ENCODE measurements at regions not wholly inside any gene's neighbourhood (a gene's known extent, or its start where the extent isn't known, plus 50 kb on each side); places are given as distances from the start of the nearest gene placed in this dataset.

DNA sequence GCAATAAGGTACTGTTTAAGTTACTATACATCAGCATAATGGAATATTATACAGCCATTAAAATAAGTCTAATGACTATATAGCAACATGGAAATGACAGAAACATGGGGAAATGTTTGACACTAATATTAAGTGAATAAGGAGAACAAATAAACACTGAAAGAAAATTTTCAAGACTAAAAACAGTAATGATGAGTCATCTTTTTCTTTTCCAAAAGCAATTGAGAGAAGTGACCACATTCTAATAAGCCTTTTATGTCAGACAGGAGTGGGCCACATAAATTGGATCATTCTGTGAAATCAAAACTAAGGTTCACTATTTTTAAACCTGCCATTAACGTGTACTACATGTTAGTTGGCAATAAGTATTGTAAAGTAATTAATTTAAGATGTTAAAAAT is 187.5 kb downstream of the AHR start:
- no peak for DNase-seq

DNA sequence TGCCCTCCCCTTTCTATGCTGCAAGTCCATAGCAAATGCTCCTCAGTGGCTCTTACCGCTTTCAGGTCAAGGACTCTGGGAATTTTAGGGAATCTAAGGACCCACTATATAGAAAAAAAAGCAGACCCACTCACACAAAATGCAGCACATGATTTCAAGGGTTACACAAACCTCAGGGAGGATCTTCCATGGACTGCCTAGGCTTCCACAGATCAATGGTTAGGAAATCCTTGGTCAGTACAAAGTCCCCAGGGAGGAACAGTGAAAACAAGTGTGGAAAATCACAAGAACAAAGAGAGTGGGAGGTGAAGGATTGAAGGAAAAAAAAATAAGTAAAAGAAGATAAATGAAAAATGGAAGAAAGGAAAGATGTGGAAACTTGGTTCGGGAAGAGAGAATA is 188.4 kb downstream of the AHR start:
- no peak for DNase-seq

DNA sequence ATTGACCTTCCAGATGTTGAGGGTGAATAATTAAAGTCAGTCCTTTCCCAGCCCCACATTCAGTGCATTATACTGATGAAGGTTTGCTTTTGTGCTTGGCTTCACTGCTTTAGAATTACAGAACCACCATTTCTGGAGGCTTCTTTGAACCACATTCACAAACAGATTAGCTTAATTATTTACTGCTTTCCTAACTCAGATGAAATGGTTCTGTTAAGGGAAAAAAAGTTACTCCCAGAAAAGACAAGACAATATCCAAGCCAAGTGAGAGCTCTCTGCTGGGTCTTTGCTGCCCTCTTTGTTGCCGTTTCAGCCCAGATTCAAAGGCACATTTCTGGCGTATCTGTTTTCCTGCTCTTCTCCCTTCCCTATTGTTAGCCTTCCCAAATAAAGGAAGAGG is 188.9 kb downstream of the AHR start:
- no peak for DNase-seq

DNA sequence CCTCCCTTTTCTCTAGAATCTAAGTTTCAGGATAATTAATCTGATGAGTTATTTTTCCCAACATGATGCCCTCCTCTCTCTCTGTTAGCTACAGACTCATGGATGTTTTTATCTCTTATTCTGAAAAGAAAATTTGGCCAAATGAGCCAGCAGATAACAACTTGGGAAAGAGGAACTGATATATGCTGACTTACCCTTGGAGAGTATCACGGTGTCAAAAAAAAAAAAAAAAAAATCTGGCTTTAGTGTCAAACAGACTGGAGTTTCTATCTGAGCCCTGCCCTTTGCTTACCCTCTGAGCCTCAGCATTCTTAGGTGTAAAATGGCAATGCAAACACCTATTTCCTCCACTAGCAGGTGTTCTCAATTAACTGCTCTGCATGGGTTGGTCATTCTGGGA is 190.4 kb downstream of the AHR start:
- DNase-seq: no peak

DNA sequence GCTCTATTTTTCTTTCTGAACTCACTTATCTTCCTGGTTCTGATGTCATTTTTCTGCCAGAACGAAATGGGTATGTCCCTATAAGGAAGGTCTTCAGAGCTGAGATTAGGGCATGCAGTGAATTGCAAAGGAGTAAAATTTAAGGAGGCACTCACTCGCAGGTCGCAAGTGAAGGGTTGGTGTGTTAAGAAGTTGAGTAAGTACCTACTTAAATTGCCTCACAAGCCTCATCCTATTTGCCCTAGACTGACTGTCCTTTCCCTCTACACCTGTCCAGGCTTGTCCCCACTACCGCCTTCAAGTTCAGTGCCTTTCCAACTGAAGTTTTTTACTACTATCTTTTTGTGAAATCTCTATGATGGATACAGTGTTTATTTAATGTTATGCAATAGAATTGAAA is 191.5 kb downstream of the AHR start:
- DNase-seq: no peak

DNA sequence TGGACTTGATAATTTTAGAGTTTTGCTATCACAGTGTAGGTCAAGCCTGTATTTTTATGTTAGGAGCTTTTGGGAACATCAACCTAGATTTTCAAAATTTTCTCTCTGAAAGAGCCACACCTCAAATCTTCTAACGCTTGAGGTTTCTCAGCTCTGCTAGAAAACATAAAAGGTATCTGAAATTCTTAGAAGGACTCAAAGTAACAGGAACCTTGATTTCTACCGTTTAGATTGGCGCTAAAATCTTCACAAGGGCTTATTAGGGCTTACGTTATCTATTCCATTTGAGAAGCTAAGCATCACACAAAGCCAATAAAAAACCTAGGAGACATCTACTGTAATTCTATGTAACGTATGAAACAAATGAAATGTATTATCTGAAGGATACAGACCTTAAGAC is 192.4 kb downstream of the AHR start:
- DNase-seq: no peak

DNA sequence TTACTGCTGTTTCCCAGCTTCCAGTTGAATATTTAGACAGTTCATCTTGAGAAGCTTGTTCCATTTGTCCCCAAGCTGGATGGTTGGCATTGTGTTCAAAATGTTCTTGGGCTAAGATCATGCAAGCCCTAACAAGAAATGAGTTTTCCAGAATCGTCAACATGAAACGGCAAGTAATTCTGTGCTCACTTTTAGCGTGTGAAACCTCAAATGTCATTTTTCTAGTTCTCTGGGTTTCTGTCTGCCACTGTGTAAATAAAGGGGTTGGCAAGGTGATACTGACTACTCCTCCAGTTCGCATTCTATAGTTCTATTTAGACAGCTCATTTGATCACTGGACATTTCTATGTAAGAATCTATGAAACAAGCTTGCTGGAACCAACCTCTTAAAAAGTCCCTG is 194.0 kb downstream of the AHR start:
- no peak for DNase-seq

DNA sequence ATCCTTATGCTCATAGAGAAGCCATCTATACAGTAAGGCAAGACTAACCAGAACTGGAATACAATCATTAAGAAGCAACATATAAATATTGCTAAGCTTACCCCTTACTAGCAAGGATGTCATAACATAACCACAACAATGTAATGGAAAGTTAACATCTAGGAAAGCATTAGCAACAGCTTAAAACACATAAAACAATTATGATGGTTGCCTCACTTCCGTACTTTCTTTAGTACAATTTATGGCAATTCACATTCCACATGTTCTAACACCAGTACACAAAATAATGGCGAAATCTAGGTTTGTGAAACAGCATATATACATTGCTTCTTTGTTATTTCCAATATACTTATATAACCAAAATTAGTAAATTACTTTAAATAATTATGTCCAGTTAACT is 195.0 kb downstream of the AHR start:
- DNase-seq: no peak

DNA sequence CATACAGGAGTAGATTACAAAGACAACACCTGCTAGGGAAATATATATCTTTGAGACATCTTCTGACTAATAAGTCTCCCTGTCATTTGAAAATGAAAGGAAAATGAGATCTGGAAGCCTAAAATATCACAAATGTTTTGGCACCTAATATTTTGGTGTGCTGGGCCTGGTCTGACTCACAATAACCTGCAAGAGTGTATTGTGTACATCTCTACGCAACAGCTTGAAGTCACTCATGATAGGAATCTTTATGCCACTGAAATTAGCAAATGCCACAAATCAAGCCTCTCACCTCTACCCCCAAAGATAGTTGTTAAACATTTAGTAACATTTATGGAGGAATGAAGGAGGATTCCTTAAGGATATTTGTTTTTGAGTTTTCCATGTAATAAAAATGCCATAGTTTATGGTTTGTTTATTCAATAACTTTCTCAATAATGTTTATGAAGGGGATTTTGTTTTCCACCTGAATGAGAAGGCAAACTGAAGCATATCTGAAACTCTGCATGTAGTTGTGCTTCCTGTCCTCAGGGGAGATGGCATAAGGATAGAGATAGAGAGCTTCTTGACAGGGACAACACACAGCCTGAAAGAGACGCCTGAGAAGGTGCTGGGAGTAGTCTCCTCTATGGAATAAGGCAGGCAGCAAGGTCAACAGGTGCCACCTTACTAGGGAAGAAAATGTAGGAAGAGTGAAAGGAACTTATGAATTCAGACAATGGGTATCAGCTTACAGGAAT is 197.4 kb downstream of the AHR start:
- no peak for DNase-seq

DNA sequence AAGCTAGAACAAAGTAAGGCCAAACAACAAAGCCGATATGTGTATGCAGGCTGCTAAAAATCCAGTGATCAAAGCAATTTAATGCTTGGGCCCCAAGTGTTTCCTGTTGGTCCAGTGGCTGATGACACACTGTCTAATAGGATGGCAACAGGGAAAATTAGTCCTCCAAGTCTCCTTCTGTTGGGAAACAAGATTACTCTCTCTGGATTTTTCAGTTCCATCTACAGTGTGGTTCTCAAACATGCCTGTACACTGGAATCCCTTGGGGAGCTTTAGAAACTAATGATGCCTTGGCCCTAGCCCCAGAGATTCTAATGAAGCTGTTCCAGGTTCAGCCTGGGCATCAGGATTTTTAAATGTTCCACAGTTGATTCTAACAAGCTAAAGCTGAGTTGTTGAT is 198.7 kb downstream of the AHR start:
- no peak for DNase-seq

DNA sequence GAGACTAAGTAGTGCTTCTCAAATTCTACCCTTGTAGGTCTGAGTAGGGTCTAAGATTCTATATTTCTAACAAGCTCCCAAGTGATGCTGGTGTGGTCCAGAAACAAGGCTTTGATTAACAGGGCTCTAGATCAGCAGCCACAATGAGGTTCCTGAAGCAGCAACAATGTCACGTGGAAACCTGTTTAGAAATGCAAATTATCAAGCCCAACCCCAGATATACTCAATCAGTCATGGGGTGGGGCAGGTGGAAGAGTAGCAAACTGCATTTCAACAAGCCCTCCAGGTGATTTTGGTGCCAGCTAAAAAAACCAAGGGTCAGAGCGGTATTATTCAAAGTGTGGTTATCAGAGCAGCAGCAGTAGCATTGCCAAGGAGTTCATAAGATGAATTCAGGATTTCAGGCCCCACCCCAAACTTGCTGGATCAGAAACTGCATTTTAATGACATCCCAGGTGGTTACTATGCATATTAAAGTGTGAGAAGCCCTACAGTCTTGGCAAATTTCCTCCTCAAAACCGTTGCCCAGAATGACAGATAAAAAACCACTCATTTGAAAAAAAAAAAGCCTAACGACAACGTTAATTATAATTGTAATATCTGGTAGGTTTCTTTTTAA is 199.2 kb downstream of the AHR start:
- DNase-seq: no peak

DNA sequence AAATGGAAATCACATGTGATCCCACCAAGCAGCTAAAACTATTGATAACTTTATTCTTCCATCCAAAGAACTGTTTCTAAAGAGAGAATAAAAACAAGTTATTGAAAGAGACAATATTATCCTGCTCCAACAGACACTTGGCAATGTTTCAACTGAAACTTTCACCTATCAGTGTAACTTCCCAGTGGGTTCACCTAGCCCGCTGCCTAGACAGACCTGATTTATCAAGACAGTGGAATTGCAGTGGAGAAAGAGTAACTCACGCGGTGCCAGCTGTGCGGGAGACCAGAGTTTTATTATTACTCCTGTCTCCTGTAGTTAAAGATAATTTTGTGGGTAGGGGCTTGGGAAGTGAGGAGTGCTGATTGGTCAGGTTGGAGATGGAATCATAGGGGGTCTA is 199.8 kb downstream of the AHR start:
- DNase-seq: no peak

DNA sequence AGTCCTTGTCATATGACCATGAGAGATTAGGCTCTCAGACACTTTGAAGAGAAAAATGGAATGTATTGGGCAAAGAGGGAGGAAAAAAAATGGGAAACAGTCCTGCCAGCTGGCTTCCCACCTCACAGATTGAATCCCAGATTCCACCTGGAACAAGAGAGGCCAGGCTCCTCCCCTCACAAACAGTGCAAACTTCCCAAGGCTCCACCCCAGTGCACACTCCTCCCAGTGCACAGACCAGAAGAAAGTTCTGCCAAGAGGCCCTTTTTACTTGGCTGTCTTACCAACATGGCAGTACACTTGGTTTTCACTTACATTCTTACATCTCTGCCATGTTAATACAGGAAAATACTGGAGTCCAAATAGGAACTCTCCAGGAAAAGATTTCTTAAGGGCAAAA is 202.3 kb downstream of the AHR start:
- DNase-seq: no peak

DNA sequence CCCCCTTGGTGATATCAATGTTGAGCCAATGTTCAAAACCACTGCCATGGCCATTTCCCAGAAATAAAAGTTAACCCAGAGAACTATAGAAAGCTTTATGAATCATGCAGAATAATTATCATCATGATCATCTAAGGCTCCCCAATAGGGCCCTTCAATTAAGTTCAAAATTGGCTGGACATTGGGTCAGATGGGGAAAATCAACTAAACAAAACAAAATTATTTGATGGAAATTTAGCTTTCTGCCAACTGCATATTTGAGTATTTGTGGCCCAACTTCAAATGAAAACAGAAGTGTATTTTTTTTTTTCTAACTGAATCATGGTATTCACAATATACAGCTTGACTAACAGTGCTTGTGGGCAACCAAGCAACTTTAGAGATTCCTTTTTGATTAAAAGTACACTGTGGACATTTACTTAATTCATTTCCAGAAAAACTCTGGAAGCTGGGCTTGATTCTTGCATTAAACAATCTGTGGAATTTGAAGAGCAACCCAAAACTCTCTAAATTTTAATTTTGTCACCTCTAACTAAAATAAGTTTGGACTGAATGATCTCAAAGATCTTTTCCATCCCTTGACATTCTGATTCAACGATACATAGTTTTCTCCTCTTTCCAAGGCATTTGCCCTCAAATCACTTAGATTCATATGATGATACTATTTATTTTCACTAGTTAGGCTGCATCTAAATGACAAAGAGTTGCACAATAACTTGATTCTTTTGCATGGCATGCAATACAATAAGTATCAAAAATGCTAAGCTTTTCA is 203.2 kb downstream of the AHR start:
- no peak for DNase-seq

DNA sequence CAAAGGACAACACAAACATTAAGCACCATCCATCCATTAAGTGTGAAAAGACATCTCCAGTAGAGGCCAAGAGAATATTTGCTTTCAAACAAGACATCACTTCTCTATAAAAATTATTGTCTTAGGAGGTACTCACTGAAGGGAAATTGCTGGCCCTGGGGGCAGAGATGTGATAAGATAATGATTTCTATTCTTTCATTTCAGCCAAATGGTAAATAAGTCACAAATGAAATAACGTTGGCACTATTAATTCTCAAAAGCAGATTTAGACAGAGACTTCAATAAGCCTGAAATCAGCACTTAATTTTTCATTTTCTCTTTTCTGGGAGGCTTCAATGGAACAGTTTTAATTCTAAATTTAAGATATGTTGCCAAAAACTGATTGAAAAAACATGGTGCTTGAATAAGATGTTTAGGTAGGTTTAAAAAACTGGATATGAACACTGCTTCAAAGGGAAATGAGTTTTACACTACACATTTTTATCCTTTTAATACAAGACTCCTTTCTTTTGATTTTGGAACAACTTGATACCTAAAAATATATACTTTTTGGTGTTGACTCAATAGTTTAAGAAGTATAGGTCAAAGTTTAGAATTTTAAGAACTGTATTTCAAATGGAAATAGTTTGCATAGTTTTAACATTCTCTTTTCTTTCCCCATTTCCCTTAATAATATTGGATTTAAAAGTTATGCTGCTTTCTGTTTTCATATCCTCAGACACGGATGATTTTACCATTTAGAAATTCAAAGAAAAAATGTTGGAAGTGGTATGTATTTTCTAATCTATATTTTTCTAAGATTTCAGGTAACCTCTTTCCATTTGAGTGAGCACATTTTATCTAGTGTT is 204.0 kb downstream of the AHR start:
- DNase-seq: no peak

DNA sequence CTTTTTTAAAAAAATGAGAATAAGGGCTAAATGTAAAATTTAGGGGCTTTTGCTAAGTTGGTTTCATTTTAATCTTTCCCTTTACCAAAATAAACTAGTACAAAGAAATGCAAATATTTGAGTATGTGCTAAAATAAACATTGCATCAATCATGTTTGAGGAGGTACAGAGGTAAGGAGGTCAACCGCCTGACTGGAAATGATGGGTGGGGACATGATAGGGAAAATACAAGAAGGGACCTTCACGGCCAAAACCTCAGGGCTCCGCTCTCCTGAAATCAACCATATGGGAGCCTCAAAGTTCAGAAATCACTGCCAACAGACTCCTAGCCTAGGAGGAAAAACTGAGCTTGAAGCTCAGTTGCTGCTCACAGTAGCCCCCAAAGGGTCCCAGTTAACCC is 207.6 kb downstream of the AHR start:
- DNase-seq: no peak

DNA sequence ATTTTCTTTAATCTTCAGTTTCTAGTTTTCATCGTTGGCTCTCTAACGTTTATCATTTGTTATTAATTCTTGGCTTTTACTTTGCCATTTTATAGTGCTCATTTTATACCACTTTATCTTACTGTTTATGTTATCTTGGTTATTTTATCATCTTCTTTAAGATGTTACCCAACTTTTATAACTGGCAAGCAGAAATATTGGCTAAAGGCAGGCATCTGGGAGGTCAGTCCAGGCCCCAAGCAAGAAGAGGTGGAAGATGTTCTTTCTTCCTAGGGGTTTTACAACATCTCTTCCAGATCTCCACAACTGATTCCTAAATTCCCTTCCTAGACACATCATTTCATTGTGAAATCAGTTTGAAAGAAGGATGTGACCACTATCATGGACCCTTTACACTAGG is 208.1 kb downstream of the AHR start:
- no peak for DNase-seq

DNA sequence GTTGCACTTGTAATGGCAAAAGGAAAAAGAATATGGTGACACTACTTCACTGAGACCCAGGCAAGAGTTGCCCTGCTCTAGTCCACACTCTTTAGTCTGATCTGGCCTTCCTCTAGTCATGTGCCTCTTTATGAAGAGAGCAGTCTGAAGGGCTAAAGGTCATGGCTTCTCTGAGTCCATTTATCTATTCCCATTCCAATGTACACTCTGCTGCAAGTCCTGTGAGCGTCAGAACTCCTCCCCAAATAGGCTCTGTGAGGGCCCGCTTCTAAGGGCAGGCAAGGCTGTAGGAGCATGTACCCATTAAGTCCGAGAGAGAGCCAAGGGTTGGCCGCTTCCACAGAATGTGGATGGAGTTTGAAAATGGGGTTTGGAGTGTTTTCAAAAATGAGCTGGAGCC is 209.3 kb downstream of the AHR start:
- no peak for DNase-seq

DNA sequence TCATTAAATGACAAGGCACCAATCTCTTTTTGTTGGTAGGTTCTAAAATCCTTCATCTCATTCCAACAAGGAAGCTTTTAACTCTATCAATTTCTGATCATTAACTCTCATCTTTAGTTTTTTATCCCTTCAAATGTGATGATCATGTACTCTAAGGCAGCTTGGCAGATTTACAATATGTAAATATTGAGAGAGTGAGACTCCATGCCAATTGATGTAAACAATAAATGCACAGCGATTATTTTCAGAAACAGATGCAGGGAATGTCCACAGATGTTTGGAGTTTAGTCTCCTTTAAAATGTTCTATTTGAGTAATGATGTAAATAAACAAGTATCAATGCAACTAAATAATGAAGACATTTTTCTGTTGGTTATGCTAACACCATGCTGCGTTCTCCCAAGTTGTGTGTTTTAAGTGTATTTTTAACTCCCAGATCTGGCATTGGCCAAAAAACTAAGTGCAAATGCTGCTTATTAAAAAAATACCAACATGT is 213.8 kb downstream of the AHR start:
- DNase-seq: no peak

DNA sequence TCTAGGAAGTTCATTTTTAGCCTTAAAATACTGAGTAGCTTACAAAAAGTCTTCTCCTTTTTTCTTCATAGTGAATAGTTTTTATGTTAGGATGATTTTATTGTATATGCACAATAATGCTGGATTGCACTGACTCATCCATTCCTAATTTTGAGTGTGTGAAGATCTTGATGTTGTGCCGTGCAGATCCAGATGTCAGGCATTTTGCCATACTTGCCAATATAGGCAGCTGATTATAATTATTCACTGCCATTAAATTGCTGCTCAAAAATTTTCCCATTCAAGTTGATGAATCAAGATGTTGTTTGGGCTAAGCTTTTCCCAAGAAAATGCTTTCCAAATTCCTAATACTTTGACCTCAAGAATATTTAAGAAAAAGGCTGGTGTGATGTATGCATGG is 218.3 kb downstream of the AHR start:
- DNase-seq: no peak

DNA sequence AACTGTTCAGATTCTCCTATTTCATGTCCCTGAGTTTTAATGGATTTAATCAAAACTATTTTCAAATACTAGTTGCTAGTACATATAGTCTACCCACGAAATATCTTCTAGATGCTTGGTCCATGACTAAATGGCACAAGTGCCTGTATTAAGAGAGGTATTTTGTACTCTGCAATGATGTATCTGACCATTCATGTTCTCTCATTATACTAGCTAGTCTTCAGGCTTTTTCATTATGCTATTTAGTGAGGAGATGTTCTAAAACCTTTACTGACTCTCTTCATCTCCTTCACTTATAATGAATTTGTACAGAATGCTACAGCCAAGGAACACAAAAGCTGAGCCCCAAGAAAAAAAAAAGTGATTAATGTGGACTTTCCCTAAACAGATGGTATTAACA is 222.5 kb downstream of the AHR start:
- DNase-seq: no peak

DNA sequence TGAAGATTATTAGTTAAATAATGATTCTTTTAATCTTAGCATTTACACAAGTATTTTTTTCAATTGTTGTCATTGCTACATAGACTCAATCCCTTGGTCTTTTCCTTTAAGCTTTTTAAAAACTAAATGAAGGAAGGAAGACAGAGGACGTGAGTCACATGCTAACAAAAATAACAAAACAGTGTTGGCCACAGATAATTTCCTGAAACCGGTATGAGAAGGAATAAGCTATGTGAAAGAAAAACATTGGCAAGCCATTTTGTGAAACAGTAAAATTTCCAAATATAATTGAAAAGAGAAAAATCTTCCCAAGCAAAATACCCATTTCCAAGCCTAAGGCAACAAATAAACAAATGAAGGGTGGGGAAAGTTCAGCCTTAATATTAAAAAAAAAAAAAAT is 223.0 kb downstream of the AHR start:
- no peak for DNase-seq
